ENCODE measurements at regions not wholly inside any gene's neighbourhood (a gene's known extent, or its start where the extent isn't known, plus 50 kb on each side); places are given as distances from the start of the nearest gene placed in this dataset.

GRCh38 chr16:86702824-86703588 lies 124.7 kb downstream of the FOXL1 start:
- Histone ChIP-seq H3K4me3 (no peak overlapping the region), H3K36me3 (no peaks in the 10 kb centered on the region), H3K4me1 (ENCODE audit: control insufficient read depth in 1 of 2, low read depth in 2 of 2) (peaks cover 0 to 5% of the 10 kb centered on the region in 2 donors), H3K9me3 (no peaks in the 10 kb centered on the region), H3K27ac (no peak overlapping the region), H3K27me3 (replicated peaks; ENCODE audit: insufficient read depth) (no peaks in the 10 kb centered on the region)
- TF ChIP-seq CTCF (IDR thresholded peaks at IDR 0.05): no peak
- ATAC-seq (ENCODE audit: insufficient number of reproducible peaks, low FRiP score, low read depth) (no peak), DNase-seq (ENCODE audit: low spot score) (no peak)

GRCh38 chr16:86704516-86704915 lies 126.2 kb downstream of the FOXL1 start:
- Histone ChIP-seq H3K9me3 (no peaks in the 10 kb centered on the region), H3K27me3 (replicated peaks; ENCODE audit: insufficient read depth) (no peaks in the 10 kb centered on the region), H3K36me3 (no peaks in the 10 kb centered on the region), H3K27ac (no peak overlapping the region), H3K4me3 (no peak overlapping the region), H3K4me1 (ENCODE audit: control insufficient read depth in 1 of 2, low read depth in 2 of 2) (peaks cover 0 to 5% of the 10 kb centered on the region in 2 donors)
- ATAC-seq (ENCODE audit: insufficient number of reproducible peaks, low FRiP score, low read depth): no peak
- TF ChIP-seq CTCF (IDR thresholded peaks at IDR 0.05): no peak
- no peak for DNase-seq (ENCODE audit: low spot score)

GRCh38 chr16:86706726-86707125 lies 128.4 kb downstream of the FOXL1 start:
- H3K4me1 ChIP-seq (ENCODE audit: control insufficient read depth in 1 of 2, low read depth in 2 of 2): peaks cover 0 to 5% of the 10 kb centered on the region in 2 donors
- DNase-seq (ENCODE audit: low spot score) (no peak), ATAC-seq (ENCODE audit: insufficient number of reproducible peaks, low FRiP score, low read depth) (no peak)
- no peak overlapping the region for H3K27ac ChIP-seq
- no peak for TF ChIP-seq CTCF (IDR thresholded peaks at IDR 0.05)
- no peak overlapping the region for H3K4me3 ChIP-seq
- H3K36me3 ChIP-seq: no peaks in the 10 kb centered on the region
- H3K9me3 ChIP-seq: no peaks in the 10 kb centered on the region
- H3K27me3 ChIP-seq (replicated peaks; ENCODE audit: insufficient read depth): no peaks in the 10 kb centered on the region

- TF ChIP-seq CTCF (IDR thresholded peaks at IDR 0.05): no peak
- no peaks in the 10 kb centered on the region for H3K9me3 ChIP-seq
- peaks cover 0 to 5% of the 10 kb centered on the region in 2 donors for H3K4me1 ChIP-seq (ENCODE audit: control insufficient read depth in 1 of 2, low read depth in 2 of 2)
- no peak overlapping the region for H3K4me3 ChIP-seq
- no peaks in the 10 kb centered on the region for H3K36me3 ChIP-seq
- H3K27me3 ChIP-seq (replicated peaks; ENCODE audit: insufficient read depth): no peaks in the 10 kb centered on the region
- H3K27ac ChIP-seq: no peak overlapping the region
- ATAC-seq (ENCODE audit: insufficient number of reproducible peaks, low FRiP score, low read depth) (no peak), DNase-seq (ENCODE audit: low spot score) (no peak)
Observed at GRCh38 chr16:86707171-86707570, 128.8 kb downstream of the FOXL1 start.

- Histone ChIP-seq H3K4me1 (ENCODE audit: control insufficient read depth in 1 of 2, low read depth in 2 of 2) (peaks cover 0 to 5% of the 10 kb centered on the region in 2 donors), H3K9me3 (no peaks in the 10 kb centered on the region), H3K36me3 (no peaks in the 10 kb centered on the region), H3K4me3 (no peak overlapping the region), H3K27me3 (replicated peaks; ENCODE audit: insufficient read depth) (no peaks in the 10 kb centered on the region), H3K27ac (no peak overlapping the region)
- ATAC-seq (ENCODE audit: insufficient number of reproducible peaks, low FRiP score, low read depth): no peak
- no peak for TF ChIP-seq CTCF (IDR thresholded peaks at IDR 0.05)
- DNase-seq (ENCODE audit: low spot score): no peak
Observed at GRCh38 chr16:86707581-86707980, 129.2 kb downstream of the FOXL1 start.

Data from thoracic aorta (tissue), 2 donors.